Left lung (tissue), 4 donors: ENCODE measurements at regions not wholly inside any gene's neighbourhood (a gene's known extent, or its start where the extent isn't known, plus 50 kb on each side); places are given as distances from the start of the nearest gene placed in this dataset.

Experiments
- ATAC-seq: fragments of 200-7000 bp; cut with Tn5 transposase; one replicate; pipeline ENCODE4 v1.9.1; 2020; ENCODE audit warnings: moderate library complexity
- DNase-seq, 4 donors: peaks; one replicate each; pipeline ENCODE4 v3.0.0-alpha.2; 2013 to 2020
- H3K27ac ChIP-seq, 2 donors: fragments of 200-600 bp; sonication (generic) in 1 of 2; one replicate each; pipeline versions ENCODE4 v1.5.0 to v1.8.0; 2020 to 2021
- H3K27me3 ChIP-seq, 2 donors: fragments of 200-600 bp; sonication (generic) in 1 of 2; one replicate each; pipeline versions ENCODE4 v1.5.0 to v1.8.0; 2020 to 2021
- H3K36me3 ChIP-seq, 2 donors: fragments of 200-600 bp; sonication (generic) in 1 of 2; one replicate each; pipeline versions ENCODE4 v1.5.0 to v1.8.0; 2020 to 2021
- H3K4me1 ChIP-seq, 2 donors: fragments of 200-600 bp; one replicate each; pipeline ENCODE4 v1.8.0; 2021
- H3K4me3 ChIP-seq, 2 donors: fragments of 200-600 bp; sonication (generic) in 1 of 2; one replicate each; pipeline versions ENCODE4 v1.5.0 to v1.8.0; 2020 to 2021; ENCODE audit warnings: mild to moderate bottlenecking in 1 of 2
- H3K9me3 ChIP-seq, 2 donors: fragments of 200-600 bp; sonication (generic) in 1 of 2; one replicate each; pipeline versions ENCODE4 v1.5.0 to v1.8.0; 2020 to 2021
- intact Hi-C, 2 donors: fragments of 100-400 bp; cut with DNase I; formaldehyde crosslinking; loops; one replicate each; pipeline versions ENCODE4 v1.11.2 to v1.14.2; 2022
- TF ChIP-seq, protein P1 (sequence below), 2 donors: fragments of 200-600 bp; sonication (generic) in 1 of 2; IDR thresholded peaks; one replicate each; pipeline versions ENCODE4 v1.5.0 to v1.8.0; 2021; ENCODE audit warnings: antibody characterized with exemption in 2 of 2
- donor health status: DM: no; HTN: yes; CAD: no.
- donor health status: DM: no; HTN: no; CAD: no.

DNA sequence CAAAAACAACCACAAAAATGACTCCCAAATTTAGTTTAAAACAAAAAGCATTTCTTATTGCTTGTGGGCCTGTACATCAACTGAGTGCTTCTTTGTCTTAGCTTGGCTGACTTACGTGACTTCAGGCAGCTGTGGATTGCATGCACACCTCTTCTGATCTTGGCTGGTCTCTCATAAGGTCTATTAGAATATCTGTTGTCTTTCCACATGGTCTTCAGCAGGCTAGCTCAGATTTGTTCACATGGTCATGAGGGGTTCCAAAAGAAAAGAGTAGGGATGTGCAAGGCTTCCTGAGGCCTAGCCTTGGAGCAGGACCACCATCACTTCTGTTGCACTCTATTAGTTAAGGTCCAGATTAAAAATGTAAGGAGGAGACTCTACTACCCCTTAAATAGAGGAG is 120.1 kb downstream of the LRRC70 start:
- H3K4me1 ChIP-seq: no peaks in the 10 kb centered on the region
- H3K36me3 ChIP-seq: no peaks in the 10 kb centered on the region
- H3K27ac ChIP-seq: no peak overlapping the region
- no peak overlapping the region for H3K4me3 ChIP-seq
- DNase-seq: no peak
- TF ChIP-seq, protein P1, sequence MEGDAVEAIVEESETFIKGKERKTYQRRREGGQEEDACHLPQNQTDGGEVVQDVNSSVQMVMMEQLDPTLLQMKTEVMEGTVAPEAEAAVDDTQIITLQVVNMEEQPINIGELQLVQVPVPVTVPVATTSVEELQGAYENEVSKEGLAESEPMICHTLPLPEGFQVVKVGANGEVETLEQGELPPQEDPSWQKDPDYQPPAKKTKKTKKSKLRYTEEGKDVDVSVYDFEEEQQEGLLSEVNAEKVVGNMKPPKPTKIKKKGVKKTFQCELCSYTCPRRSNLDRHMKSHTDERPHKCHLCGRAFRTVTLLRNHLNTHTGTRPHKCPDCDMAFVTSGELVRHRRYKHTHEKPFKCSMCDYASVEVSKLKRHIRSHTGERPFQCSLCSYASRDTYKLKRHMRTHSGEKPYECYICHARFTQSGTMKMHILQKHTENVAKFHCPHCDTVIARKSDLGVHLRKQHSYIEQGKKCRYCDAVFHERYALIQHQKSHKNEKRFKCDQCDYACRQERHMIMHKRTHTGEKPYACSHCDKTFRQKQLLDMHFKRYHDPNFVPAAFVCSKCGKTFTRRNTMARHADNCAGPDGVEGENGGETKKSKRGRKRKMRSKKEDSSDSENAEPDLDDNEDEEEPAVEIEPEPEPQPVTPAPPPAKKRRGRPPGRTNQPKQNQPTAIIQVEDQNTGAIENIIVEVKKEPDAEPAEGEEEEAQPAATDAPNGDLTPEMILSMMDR (IDR thresholded peaks at IDR 0.05): no peak
- H3K9me3 ChIP-seq: no peaks in the 10 kb centered on the region
- no peak for ATAC-seq
- intact Hi-C loops: no loop called here
- no peaks in the 10 kb centered on the region for H3K27me3 ChIP-seq

DNA sequence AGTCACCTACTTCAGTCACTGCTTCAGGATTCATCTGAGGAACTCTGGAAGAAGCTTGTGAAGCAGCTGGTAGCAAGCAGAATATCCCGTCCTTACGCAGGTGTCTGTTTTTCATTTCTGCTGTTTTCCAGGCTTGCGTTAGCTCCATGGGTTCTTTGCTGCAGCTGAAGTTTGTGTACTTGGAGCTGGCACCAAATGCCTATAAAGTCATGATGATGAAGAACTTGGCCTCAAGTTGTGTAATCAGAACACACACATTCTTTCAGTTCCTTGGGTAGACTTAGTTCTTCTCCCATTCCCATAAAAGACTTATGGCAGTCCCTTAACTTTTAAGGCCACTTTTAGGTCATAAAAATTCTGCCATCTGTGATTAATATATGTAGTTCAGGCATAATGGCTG is 116.7 kb downstream of the LRRC70 start:
- H3K36me3 ChIP-seq: no peaks in the 10 kb centered on the region
- no peak overlapping the region for H3K27ac ChIP-seq
- H3K27me3 ChIP-seq: no peaks in the 10 kb centered on the region
- ATAC-seq (no peak), DNase-seq (no peak)
- TF ChIP-seq, protein P1 (IDR thresholded peaks at IDR 0.05): no peak
- H3K4me3 ChIP-seq: no peak overlapping the region
- H3K9me3 ChIP-seq: no peaks in the 10 kb centered on the region
- intact Hi-C loops: no loop called here
- peaks cover 0 to 7% of the 10 kb centered on the region in 2 donors for H3K4me1 ChIP-seq

- no peaks in the 10 kb centered on the region for H3K27me3 ChIP-seq
- H3K4me1 ChIP-seq: peaks cover 0 to 17% of the 10 kb centered on the region in 2 donors
These were observed 114.5 kb downstream of the LRRC70 start for GRCh38 chr5:62692946-62693713.

GRCh38 chr5:62691946-62692345 is 113.3 kb downstream of the LRRC70 start:
- Histone ChIP-seq H3K27ac (no peak overlapping the region), H3K4me3 (no peak overlapping the region), H3K4me1 (peaks cover 0 to 17% of the 10 kb centered on the region in 2 donors), H3K9me3 (no peaks in the 10 kb centered on the region), H3K36me3 (no peaks in the 10 kb centered on the region), H3K27me3 (no peaks in the 10 kb centered on the region)
- intact Hi-C loops: no loop called here
- DNase-seq (no peak), ATAC-seq (no peak)
- TF ChIP-seq, protein P1 (IDR thresholded peaks at IDR 0.05): no peak

More at GRCh38 chr5:62692946-62693713, 114.5 kb downstream of the LRRC70 start:
- no peak for DNase-seq
- H3K4me3 ChIP-seq: no peak overlapping the region
- no peaks in the 10 kb centered on the region for H3K36me3 ChIP-seq
- no peak overlapping the region for H3K27ac ChIP-seq
- intact Hi-C loops: no loop called here
- ATAC-seq: no peak
- H3K9me3 ChIP-seq: no peaks in the 10 kb centered on the region
- TF ChIP-seq, protein P1 (IDR thresholded peaks at IDR 0.05): no peak

DNA sequence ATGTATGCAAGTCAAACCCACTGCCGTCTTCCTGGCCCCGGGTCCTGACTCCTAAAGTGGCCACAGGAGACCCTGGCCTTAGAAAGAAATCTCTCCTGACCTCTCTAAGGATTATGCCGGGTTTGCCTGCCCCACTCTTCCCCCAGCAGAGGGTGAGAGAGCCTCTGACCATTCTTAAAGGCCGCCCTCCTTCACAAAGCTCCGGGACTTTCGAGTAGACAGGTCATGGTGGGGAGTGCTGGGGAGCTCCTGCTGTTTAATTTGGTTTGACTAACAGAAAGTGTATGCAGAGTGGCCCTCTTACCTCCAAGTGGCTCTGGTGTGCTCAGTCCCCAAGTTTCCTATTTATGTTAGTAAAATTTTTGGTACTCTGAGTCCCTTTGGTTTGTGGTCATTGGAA is 111.8 kb downstream of the LRRC70 start:
- Histone ChIP-seq H3K9me3 (no peaks in the 10 kb centered on the region), H3K4me3 (no peak overlapping the region), H3K27me3 (no peaks in the 10 kb centered on the region), H3K36me3 (no peaks in the 10 kb centered on the region), H3K4me1 (peaks cover 0 to 17% of the 10 kb centered on the region in 2 donors), H3K27ac (peak overlapping the region in 1 of 2 donors; percentile 69)
- DNase-seq: no peak
- intact Hi-C loops: no loop called here
- peak; percentile 51 for ATAC-seq
- TF ChIP-seq, protein P1 (IDR thresholded peaks at IDR 0.05): no peak
